GM21619 (cell line): ENCODE measurements at regions not wholly inside any gene's neighbourhood (a gene's known extent, or its start where the extent isn't known, plus 50 kb on each side); places are given as distances from the start of the nearest gene placed in this dataset.
"Not testable (repeated sequence)": the region's sequence is repeated elsewhere in the genome, so short reads cannot be mapped to it uniquely, and the experiment has no call there.

Experiments used
- ATAC-seq: cut with Tn5 transposase; IDR thresholded peaks from one replicate; pipeline ENCODE4 v1.9.1; 2021; ENCODE audit not compliant: unreplicated experiment

GRCh38 chr20:50436052-50436656 lies 74.0 kb upstream of the PTPN1 start:
- no peak for ATAC-seq

DNA sequence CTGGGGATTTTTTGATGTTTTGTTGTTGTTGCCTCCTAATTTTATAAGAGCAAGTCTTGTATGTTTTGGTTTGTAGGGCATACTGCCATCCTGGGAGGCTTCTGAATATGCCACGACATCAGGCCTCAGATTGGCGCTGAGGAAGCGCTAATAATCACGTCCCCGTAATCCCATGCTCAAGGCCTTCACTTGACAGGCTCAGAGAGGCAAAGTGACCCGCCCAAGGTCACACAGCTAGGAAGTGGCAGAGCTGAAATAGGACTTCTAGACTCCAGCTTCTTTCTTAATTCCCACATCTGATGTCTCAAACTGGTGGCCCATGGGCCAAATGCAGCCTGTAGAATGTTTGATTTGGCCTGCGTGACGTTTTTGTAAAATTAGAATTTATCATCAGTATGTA lies 73.5 kb upstream of the PTPN1 start:
- ATAC-seq: no peak

DNA sequence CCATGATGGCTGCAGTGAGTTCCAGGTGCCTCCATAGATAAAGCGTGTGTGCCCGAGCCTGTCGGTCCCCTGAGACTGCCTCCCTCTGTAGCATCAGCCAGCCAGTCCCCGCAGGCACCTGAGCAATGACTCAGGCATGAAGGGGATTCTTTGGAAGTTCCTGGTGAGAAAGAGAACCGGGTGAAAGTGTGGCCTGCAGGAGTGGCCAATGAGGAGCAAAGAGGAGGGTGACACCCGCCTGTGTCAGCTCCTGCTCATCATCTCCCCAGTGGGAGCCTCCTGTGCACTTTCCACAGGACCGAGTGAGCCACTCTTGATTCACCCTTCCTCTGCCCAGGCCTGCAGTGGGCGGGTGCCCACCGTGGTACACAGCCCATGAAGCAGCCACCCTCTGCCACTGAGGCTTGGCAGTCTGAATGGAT lies 71.2 kb upstream of the PTPN1 start:
- no peak for ATAC-seq

GRCh38 chr20:50439539-50440453 lies 70.4 kb upstream of the PTPN1 start:
- no peak for ATAC-seq

GRCh38 chr20:50442512-50442911 lies 67.7 kb upstream of the PTPN1 start:
- no peak for ATAC-seq

DNA sequence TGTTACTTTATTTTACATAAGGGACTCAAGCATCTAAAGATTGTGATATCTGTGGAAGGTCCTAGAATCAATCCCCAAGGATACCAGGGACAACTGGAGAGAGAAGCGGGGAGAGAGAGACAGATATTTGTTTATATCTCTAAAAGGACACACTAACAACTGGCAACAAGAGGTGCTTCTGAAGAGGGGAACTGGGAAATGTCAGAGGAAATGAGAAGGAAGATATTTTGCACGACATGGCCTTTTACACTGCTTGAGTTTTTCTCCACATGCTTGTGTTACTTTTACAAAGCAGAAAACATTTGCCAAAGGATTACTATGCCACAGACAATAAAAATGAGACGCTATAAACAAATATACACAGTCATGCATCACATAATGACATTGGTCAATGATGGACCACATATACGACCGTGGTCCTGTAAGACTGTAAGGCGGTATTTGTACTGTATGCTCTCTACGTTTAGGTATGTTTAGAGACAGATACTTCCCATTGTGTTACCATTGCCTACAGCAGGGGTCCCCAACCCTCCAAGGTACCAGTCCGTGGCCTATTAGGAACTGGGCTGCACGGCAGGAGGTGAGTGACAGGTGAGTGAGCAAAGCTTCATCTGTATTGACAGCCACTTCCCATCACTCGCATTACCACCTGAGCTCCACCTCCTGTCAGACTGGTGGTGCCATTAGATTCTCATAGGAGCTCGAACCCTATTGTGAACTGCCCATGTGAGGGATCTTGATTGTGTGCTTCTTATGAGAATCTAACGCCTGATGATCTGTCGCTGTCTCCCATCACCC lies 64.6 kb upstream of the PTPN1 start:
- ATAC-seq: no peak

- no peak for ATAC-seq
Measured at GRCh38 chr20:50446351-50447101, 63.7 kb upstream of the PTPN1 start.

- ATAC-seq: no peak
Measured at GRCh38 chr20:50447102-50447804, 62.9 kb upstream of the PTPN1 start.

DNA sequence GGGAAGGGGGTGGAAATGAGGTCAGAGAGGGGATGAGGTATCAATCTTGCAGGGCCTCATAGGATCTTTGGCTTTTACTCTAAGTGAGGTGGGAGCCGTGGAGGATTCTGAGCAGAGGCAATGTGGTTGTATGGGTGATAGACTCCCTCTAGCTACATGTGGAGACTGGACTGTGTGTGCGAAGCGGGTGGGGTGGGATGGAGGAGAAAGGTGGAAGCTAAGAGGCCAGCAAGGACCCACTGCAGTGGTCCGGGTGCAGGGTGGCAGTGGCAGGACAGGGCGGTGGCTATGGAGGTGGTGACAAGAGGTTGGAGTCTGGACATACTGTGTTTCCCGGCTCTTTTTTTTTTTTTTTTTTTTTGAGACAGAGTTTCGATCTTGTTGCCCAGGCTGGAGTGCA lies 62.4 kb upstream of the PTPN1 start:
- no peak for ATAC-seq

DNA sequence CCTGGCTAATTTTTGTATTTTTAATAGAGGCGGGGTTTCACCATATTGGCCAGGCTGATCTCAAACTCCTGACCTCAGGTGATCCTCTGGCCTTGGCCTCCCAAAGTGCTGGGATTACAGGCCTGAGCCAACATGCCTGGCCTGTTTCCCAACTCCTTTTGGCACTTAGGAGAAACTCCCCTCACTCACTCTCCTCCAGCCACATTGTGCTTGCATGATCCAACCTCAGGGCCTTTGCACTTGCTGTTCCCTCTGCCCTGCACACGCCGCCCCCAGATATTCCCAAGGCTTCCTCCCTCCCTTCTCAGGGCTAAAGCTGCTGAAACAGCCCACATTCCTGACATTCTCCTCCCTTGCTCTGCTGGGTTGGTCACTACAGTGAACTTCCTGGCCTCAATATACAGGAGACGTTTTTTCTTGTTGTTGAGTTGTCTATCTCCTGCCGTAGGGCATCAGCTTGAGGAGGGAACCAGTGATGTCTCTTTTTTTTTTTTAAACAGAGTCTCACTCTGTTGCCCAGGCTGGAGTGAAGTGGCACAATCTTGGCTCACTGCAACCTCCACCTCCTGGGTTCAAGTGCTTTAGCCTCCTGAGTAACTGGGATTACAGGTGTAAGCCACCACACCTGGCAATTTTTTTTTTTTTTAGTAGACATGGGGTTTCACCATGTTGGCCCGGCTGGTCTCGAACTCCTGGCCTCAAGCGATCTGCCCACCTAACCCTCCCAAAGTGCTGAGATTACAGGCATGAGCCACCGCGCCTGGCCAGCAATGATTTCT lies 61.4 kb upstream of the PTPN1 start:
- not testable (repeated sequence) for ATAC-seq

DNA sequence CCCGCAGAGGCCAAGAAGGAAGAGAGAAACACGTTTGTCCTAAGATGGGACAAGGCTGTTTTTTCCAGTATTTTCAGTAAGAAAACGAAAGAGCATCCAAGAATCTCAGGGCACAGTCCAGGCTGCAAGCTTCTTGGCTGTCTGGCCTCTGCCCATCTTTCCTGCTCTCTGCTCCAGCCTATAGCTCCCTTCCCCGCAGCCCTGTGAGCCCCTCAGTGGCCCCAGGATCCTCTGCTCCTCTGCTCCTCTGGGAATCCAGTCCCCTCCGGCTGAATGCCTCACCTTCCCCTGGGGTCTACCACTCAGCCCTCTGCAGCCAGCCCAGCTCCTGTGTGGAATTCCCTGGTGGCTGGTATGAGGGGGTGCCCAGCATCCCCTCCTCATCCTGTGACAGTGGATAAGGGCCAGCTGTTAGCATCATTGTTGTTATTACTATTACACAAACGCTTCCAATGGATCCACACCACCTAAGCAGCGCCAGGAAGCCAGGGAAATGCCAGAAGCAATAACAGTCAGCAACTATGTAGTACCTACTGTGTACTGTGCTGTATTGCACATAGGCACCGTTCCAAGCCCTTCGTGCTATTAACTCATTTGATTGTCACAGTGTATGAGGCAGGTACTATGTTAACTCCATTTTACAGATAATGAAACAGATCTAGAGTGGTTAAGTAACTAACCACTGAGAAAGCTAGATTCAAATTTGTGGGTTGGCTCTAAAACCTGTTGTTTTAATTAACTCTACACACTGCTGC lies 60.3 kb upstream of the PTPN1 start:
- ATAC-seq: peak; percentile 59

GRCh38 chr20:50450493-50450826 lies 59.7 kb upstream of the PTPN1 start:
- no peak for ATAC-seq

DNA sequence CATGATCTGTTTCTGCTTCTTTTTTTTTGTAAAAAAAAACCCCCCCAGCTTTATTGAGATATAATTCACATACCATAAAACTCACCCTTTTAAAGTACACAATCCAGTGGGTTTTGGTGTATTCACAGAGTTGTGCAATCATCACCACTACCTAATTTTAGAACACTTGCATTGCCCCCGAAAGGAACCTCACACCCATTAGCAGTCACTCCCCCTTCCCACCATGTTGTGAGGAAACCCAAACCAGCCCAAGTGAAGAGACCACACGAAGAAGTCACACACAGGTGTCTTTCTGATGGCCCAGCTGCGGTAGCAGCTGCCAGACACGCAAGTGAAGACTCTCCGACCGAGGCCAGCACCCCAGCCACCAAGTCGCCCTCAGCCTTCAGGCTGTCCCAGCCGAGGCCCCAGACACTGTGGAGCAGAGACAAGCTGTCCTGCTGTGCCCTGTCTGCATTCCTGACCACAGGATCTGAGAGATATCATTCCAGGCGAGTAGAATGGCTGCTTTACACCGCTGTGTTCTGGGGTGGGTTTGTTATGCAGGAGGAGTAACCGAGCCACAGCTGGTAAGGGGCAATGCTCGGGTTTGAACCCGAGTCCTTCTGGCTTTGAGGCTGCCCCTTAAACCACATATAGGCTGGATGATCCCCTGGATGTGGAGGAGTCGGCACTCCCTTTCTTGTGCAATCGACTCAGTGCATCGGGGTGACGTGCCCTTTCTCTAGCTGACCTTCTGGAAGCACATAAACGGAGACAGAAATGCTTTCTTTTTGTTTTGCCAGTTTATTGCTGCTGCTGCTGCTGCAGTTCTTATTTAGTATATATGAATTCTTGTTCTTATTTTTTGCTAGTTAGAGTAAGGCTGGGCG lies 59.1 kb upstream of the PTPN1 start:
- ATAC-seq: peak; percentile 74

DNA sequence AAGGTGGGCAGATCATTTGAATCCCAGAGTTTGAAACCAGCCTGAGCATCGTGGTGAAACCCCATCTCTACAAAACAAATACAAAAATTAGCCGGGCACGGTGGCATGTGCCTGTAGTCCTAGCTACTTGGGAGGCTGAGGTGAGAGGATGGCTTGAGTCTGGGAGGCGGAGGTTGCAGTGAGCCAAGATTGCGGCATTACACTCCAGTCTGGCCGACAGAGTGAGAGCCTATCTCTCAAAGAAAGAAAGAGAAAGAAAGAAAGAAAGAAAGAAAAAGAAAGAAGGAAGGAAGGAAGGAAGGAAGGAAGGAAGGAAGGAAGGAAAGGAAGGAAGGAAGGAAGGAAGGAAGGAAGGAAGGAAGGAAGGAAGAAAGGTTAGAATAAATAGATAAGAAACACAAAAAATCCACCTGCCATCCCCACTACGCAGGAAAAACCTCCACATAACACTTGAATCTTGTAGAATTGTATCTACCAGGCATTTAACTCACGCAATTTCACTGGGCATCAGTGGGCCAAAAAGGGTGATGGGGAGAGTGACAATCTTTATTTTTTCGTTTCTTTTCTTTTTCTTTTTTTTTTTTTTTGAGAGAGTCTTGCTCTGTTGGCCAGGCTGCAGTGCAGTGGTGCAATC lies 58.3 kb upstream of the PTPN1 start:
- ATAC-seq: not testable (repeated sequence)

GRCh38 chr20:50453533-50454244 lies 56.5 kb upstream of the PTPN1 start:
- ATAC-seq: no peak

DNA sequence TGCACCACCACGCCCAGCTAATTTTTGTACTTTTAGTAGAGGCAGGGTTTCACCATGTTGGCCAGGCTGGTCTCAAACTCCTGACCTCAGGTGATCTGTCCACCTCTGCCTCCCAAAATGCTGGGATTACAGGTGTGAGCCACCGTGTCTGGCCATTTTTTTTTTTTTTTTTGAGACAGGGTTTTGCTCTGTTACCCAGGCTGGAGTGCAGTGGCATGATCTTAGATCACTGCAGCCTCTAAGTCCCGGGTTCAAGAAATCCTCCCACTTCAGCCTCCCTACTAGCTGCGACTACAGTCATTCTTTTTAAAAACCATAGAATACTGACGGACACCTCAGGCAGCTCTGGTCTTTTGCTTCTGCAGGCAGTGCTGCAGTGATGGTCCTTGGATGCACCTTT lies 54.9 kb upstream of the PTPN1 start:
- not testable (repeated sequence) for ATAC-seq
